Activated naive CD8-positive, alpha-beta T cell treated with anti-CD3 and anti-CD28 coated beads, Interleukin-2, amount 10 ng/mL, durations not matched to agents 7 days and 5 days (primary cell): ENCODE measurements at regions not wholly inside any gene's neighbourhood (a gene's known extent, or its start where the extent isn't known, plus 50 kb on each side); places are given as distances from the start of the nearest gene placed in this dataset.
A peak's percentile ranks its signal among the peaks of the same experiment; 100 is the strongest.
"Not testable (repeated sequence)": the region's sequence is repeated elsewhere in the genome, so short reads cannot be mapped to it uniquely, and the experiment has no call there.

Source experiments
- ATAC-seq: fragments of 150-1000 bp; cut with Tn5 transposase; one replicate; pipeline ENCODE4 v1.10.0; 2021; ENCODE audit warnings: low read depth, moderate library complexity
- POLR2A ChIA-PET: fragments of 350-600 bp; sonication (Branson Sonifier 250); formaldehyde crosslinking; loops from one replicate; lab custom pipeline; 2021; ENCODE audit warnings: antibody characterized with exemption; lab: Charles Lee
- DNase-seq: peaks from one replicate; pipeline ENCODE4 v3.0.0; 2021
- H3K27ac Mint-ChIP-seq: one replicate; pipeline ENCODE4 v1.8.0; 2022; ENCODE audit warnings: mild to moderate bottlenecking, mixed read lengths
- H3K27me3 Mint-ChIP-seq: one replicate; pipeline ENCODE4 v1.8.0; 2022; ENCODE audit warnings: mild to moderate bottlenecking, moderate library complexity, mixed read lengths
- H3K36me3 Mint-ChIP-seq: one replicate; pipeline ENCODE4 v1.8.0; 2021; ENCODE audit warnings: mild to moderate bottlenecking, mixed read lengths
- H3K4me1 Mint-ChIP-seq: one replicate; pipeline ENCODE4 v1.8.0; 2021; ENCODE audit warnings: mixed read lengths
- H3K4me3 Mint-ChIP-seq: one replicate; pipeline ENCODE4 v1.8.0; 2022; ENCODE audit warnings: mild to moderate bottlenecking, moderate library complexity, mixed read lengths
- H3K9me3 Mint-ChIP-seq: one replicate; pipeline ENCODE4 v1.8.0; 2021; ENCODE audit warnings: mixed read lengths

DNA sequence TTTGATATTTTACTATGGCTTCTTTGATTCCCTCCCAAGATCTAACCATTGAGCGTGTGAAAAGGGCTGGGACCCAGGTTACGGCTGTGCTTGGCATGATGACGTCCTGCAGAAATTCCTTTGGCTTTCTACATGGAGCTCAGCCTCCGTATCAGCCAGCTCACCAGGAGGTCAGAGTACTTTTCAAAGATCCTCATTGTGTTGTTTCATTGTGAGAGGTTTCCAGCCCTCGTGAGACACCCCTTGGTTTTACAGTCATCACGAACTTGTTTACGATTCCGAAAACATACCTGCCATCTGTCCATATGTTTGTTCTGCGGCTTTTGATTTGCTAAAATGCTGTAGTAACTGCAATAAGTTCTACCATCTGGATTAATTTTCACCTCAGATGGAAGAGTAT is 453.1 kb downstream of the TMEM121 start:
- no peak overlapping the region for H3K4me3 Mint-ChIP-seq
- DNase-seq (no peak), ATAC-seq (no peak)
- peaks cover 27% of the 10 kb centered on the region for H3K4me1 Mint-ChIP-seq
- H3K27ac Mint-ChIP-seq, result no peak overlapping the region
- POLR2A ChIA-PET, result no interaction called here
- no peaks in the 10 kb centered on the region for H3K27me3 Mint-ChIP-seq
- H3K36me3 Mint-ChIP-seq, result no peaks in the 10 kb centered on the region
- no peaks in the 10 kb centered on the region for H3K9me3 Mint-ChIP-seq

DNA sequence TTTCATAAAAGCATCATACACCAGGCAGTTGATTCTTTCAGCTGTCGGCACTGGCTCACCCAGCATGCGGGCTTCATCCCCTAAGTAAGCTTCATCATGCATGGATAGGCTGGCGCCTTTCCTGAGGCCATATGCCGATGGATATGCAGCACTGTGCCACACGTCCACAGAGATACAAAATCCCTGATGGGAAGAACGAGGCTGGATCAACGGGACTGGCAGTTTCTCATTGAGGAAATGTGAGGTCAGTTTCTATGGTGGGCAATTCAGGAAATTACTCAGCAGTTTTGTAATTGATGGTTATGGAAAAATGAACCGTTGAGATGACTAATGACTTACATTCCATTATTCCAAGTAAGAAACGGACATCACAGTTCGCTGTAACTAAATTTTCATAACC is 453.8 kb downstream of the TMEM121 start:
- POLR2A ChIA-PET, result interaction anchor here (1.6 kb wide), 1 partner anchor 25 kb away, joined by 6 read pairs; no protein-coding TSS in a partner anchor
- H3K27me3 Mint-ChIP-seq, result no peaks in the 10 kb centered on the region
- ATAC-seq (no peak), DNase-seq (no peak)
- H3K9me3 Mint-ChIP-seq, result no peaks in the 10 kb centered on the region
- no peak overlapping the region for H3K27ac Mint-ChIP-seq
- H3K4me3 Mint-ChIP-seq, result no peak overlapping the region
- peaks cover 30% of the 10 kb centered on the region for H3K4me1 Mint-ChIP-seq
- H3K36me3 Mint-ChIP-seq, result no peaks in the 10 kb centered on the region

DNA sequence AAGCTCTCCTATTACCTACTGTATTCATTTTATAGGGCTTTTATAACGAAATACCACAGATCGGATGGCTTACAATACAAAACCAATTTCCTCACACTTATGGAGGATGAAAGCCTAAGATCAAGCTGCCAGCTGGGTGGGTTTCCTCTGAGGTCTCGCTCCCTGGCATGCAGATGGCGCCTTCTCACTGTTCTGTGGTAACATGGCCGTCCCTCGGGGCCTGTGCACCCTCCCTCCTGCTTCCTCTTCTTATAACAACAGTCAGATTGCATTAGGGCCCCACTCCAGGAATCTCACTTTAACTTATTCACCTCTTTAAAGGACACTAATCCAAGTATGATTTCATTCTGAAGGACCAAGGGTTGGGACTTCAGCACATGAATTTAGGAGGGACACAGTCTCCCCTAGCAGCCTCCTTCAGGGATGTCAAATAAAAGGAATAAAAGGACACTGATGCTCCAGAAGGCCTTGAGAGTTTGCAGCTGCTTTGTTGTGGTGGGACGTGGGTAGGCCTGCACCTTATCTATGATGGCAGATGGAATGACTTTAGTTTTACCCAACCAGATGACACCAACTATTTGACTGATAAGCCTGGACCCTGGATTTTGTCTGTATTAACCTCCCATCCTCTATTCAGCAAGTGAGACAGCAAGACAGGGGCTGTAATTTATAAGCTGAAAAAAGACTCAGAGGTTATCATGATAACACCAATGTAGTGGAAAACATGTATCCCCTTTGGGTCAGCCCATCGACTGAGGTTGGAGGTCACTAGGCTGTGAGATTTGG is 455.3 kb downstream of the TMEM121 start:
- not testable (repeated sequence) for DNase-seq, H3K27me3 Mint-ChIP-seq, H3K36me3 Mint-ChIP-seq, ATAC-seq, H3K9me3 Mint-ChIP-seq
- Mint-ChIP-seq H3K4me3 (peak overlapping the region; percentile 20), H3K4me1 (peaks cover 37% of the 10 kb centered on the region), H3K27ac (peak overlapping the region; percentile 75)
- POLR2A ChIA-PET, result interaction anchor here (1.6 kb wide), 1 partner anchor 23 kb away, joined by 6 read pairs; no protein-coding TSS in a partner anchor

DNA sequence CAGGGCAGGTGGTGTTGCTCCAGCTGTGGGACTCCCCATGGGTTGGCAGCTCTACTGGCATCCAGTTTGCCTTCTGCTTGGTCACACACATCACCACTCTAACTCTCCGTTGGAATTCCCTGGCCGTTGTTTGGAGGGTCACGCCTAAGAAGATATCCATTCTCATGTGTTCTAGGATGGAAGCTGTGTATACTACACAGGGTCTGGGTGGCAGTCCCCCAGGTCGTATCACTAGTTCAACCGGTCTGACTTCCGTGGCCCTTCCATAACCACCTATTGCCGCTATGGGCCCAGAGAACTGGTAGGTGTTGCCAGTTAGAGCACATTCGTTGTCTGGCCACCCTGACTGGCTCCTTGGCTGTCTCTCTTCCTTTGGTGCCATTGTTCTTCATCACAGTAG is 456.3 kb downstream of the TMEM121 start:
- H3K27ac Mint-ChIP-seq, result peak overlapping the region; percentile 54
- H3K9me3 Mint-ChIP-seq, result no peaks in the 10 kb centered on the region
- DNase-seq (no peak), ATAC-seq (no peak)
- no peaks in the 10 kb centered on the region for H3K27me3 Mint-ChIP-seq
- POLR2A ChIA-PET, result interaction anchor here (0.6 kb wide), 1 partner anchor 32 kb away, joined by 3 read pairs; no protein-coding TSS in a partner anchor
- H3K4me3 Mint-ChIP-seq, result no peak overlapping the region
- no peaks in the 10 kb centered on the region for H3K36me3 Mint-ChIP-seq
- peaks cover 44% of the 10 kb centered on the region for H3K4me1 Mint-ChIP-seq

DNA sequence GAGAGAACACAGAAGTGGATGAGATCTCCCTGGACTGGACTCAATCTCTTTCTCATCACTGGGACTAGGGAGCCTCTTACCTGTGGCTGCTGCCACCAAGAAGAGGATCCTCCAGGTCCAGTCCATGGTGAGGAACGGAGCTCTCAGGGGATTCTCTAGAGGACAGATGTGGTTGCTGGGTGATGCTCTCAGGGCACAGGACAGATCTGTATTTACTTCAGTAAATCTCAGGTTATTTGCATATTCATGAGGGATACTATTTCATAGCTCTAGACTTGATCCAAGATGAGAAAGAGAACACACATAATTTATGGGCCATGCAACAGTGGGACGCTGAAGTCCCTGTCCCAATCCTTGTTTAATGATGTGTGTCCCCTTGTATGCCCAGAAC is 460.5 kb downstream of the TMEM121 start:
- H3K27me3 Mint-ChIP-seq, result no peaks in the 10 kb centered on the region

DNA sequence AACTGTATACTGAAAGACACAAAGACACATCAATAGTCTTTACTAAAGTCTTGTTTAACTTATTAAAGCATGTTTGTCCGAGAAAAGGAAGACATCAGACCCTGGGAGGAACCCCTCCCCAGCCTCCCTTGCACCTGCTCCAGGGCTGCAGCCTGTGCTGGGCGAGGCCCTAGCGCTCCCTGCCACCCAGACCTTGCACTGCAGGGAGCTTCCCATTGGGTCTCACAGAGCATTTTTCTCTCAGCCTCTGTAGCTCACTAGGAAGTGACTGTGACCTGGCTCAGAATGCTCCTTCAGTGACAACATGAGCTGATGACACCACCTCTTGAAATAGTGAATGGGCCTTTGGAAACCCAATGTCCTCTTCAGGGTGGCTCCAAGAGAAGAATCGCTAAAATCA is 461.2 kb downstream of the TMEM121 start:
- Mint-ChIP-seq H3K36me3 (no peaks in the 10 kb centered on the region), H3K27me3 (peaks cover 3% of the 10 kb centered on the region), H3K4me3 (peak overlapping the region; percentile 28), H3K27ac (peak overlapping the region; percentile 77), H3K4me1 (peaks cover 46% of the 10 kb centered on the region), H3K9me3 (no peaks in the 10 kb centered on the region)
- DNase-seq (no peak), ATAC-seq (no peak)
- POLR2A ChIA-PET, result no interaction called here

More for the DNA sequence above, 460.5 kb downstream of the TMEM121 start:
- no peak for DNase-seq
- POLR2A ChIA-PET, result no interaction called here
- peak overlapping the region; percentile 77 for H3K27ac Mint-ChIP-seq
- ATAC-seq, result peak; percentile 21
- peaks cover 50% of the 10 kb centered on the region for H3K4me1 Mint-ChIP-seq
- peak overlapping the region; percentile 63 for H3K4me3 Mint-ChIP-seq
- no peaks in the 10 kb centered on the region for H3K9me3 Mint-ChIP-seq
- H3K36me3 Mint-ChIP-seq, result no peaks in the 10 kb centered on the region

DNA sequence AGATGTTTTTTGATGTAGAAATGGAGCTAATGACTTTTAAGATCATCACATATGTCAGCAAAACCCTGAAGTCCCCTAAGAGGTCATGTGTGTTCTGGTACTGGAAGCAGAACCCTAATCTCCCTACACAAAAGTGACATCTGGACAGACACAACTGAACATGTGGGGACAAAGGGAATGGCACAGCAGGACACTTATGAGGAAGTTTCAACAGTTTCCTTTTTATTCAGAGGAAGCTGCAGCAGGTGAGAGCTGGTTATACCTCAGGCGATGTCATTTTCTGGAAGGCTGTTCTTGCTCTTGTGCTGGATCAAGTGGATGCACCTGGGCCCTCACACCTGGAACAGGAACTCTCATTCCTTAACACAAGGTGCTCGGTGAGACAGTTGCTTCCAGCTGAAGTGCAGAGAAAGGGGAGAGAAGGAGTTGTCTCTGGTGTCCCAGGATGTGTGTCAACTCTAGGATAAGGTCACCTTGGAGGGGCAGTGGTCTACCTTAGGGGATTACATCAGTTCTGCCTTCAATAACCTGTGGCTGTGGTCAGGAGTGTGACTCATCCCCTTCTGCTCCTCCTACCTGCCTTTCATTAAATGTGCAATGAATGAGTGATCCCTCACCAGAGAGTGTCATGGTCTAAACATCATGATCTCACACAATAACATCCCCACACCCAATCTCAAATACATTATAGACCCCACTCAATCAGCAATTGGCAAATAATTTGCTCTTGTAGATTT is 463.4 kb downstream of the TMEM121 start:
- peak overlapping the region; percentile 56 for H3K27ac Mint-ChIP-seq

DNA sequence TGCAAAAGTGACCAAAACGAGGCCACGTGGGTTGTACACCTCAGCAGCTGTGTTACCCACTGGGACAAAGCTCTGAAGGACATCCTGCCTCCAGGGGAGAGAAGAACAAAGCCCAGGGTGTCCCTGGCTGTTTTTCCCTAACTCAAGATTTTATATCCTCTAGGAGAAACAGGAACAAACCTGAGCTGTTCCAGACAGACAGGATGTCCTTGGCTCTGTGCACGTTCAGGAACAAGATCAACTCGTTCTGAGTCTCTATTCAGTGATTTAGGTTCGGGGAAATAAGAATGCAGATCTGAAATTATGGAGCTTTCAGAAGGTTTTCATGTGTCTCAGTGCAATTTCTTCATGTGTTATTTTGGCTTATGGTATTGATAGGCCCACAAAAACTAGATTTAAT is 465.3 kb downstream of the TMEM121 start:
- H3K36me3 Mint-ChIP-seq, H3K9me3 Mint-ChIP-seq, H3K4me3 Mint-ChIP-seq, DNase-seq, H3K27me3 Mint-ChIP-seq, ATAC-seq, H3K27ac Mint-ChIP-seq, POLR2A ChIA-PET: not testable (repeated sequence)
- H3K4me1 Mint-ChIP-seq, result peaks cover 45% of the 10 kb centered on the region

More for the DNA sequence above, 463.4 kb downstream of the TMEM121 start:
- Mint-ChIP-seq H3K4me3 (no peak overlapping the region), H3K4me1 (peaks cover 51% of the 10 kb centered on the region), H3K9me3 (no peaks in the 10 kb centered on the region), H3K27me3 (peaks cover 3% of the 10 kb centered on the region), H3K36me3 (no peaks in the 10 kb centered on the region)
- POLR2A ChIA-PET, result no interaction called here
- DNase-seq, result no peak
- ATAC-seq, result peak; percentile 66

DNA sequence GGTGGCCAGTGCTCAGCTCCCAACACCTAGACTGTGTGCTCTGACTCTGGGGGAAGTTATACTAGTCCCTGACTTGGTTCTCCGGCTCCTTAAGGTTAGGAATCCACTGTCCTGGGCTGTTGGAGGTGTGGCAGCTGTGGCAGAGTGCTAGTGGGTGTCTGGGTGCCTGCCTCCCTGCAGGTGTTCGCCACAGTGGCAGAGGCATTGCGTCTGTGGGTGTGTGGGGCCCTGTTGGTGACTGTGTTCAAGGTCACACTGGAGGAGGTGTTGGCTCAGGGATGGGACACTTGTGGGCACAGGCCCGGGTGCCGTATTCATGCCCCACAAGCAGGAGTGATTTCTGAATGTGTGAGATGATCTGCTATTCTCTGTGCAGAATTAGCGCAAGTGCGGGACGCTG is 467.4 kb downstream of the TMEM121 start:
- Mint-ChIP-seq H3K27ac (peak overlapping the region; percentile 7), H3K9me3 (no peaks in the 10 kb centered on the region), H3K4me3 (peak overlapping the region; percentile 22), H3K4me1 (peaks cover 39% of the 10 kb centered on the region), H3K27me3 (peaks cover 3% of the 10 kb centered on the region), H3K36me3 (no peaks in the 10 kb centered on the region)
- no peak for DNase-seq
- POLR2A ChIA-PET, result no interaction called here
- ATAC-seq, result no peak

DNA sequence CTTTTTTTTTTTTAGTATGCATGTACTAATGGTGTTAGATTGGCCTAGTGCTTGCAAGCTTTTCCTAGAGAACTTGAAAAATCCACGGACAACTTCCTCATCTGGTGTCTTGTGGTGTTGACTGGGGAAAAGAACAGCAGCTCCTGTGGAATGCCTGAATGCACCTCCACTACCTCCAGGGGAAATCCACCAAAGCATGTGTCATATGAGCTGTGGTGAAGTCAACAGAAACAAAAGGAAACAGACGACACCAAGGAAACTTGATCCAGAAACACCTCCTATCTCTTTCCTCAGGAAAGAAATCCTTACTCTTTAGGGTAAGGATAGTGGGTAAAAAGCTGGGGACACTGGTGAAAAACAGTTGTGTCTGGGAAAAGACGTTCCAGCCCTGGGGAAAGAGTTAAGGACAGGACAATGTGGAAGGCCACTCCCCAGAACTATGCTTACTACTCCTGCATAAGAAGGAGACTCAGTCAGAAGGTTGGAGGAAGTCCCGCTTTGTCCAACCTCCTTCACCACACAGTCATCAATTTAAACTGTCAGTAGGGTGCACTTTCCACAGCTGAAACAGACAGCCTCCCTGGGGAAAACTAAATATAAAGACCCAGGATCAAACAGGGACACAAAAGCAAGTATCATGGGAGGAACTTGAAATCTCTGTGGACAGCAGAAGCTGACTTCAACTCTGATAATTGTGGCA is 468.8 kb downstream of the TMEM121 start:
- H3K27ac Mint-ChIP-seq, H3K36me3 Mint-ChIP-seq, DNase-seq, H3K27me3 Mint-ChIP-seq, POLR2A ChIA-PET, H3K4me3 Mint-ChIP-seq, ATAC-seq, H3K9me3 Mint-ChIP-seq: not testable (repeated sequence)
- peaks cover 33% of the 10 kb centered on the region for H3K4me1 Mint-ChIP-seq

DNA sequence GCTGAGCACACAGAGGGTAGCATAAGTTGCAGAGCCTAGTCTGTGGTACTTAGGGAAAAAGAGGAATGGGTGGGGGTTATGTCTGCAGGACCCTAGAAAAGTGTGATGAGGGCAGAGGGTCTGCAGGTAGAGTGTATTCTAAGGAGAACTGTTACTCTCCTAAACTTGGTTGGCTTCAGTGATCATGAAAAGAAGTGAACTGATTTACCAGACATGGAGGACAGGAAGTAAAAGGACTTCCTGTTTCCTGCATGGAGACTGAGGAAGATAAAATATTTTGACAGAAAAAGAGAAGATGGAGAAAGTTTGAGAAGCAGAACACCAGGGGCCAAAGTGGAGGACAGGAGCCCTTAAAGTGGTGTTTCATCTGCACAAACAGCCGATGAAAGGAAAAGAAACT is 472.2 kb downstream of the TMEM121 start:
- DNase-seq, POLR2A ChIA-PET, H3K36me3 Mint-ChIP-seq, ATAC-seq, H3K27me3 Mint-ChIP-seq, H3K9me3 Mint-ChIP-seq: not testable (repeated sequence)
- peak overlapping the region; percentile 55 for H3K4me3 Mint-ChIP-seq
- peak overlapping the region; percentile 89 for H3K27ac Mint-ChIP-seq
- H3K4me1 Mint-ChIP-seq, result peaks cover 39% of the 10 kb centered on the region

DNA sequence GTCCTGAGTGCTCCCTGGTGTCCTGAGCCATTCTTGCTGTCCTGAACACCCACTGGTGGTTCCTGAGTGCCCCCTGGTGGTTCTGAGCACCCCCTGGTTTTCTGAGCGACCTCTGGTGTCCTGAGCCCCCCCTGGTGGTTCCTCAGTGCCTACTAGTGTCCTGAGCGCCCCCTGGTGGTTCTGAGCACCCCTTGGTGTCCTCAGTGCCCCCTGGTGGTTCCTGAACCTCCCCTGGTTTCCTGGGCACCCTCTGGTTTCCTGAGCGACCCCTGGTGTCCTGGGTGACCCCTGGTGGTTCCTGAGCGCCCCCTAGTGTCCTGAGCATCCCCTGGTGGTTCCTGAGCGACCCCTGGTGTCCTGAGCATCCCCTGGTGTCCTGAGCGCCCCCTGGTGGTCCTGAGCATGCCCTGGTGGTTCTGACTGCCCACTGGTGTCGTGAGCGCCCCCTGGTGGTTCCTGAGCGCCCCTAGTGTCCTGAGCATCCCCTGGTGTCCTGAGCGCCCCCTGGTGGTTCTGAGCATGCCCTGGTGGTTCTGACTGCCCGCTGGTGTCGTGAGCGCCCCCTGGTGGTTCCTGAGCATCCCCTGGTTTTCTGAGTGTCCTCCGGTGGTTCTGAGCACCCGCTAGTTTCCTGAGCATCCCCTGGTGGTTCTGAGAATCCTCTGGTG is 473.1 kb downstream of the TMEM121 start:
- peak overlapping the region; percentile 15 for H3K4me3 Mint-ChIP-seq
- H3K9me3 Mint-ChIP-seq, result no peaks in the 10 kb centered on the region
- no peaks in the 10 kb centered on the region for H3K36me3 Mint-ChIP-seq
- ATAC-seq, result peak; percentile 74
- POLR2A ChIA-PET, result no interaction called here
- peak; percentile 76 for DNase-seq
- peaks cover 31% of the 10 kb centered on the region for H3K4me1 Mint-ChIP-seq
- H3K27me3 Mint-ChIP-seq, result no peaks in the 10 kb centered on the region
- H3K27ac Mint-ChIP-seq, result peak overlapping the region; percentile 89

DNA sequence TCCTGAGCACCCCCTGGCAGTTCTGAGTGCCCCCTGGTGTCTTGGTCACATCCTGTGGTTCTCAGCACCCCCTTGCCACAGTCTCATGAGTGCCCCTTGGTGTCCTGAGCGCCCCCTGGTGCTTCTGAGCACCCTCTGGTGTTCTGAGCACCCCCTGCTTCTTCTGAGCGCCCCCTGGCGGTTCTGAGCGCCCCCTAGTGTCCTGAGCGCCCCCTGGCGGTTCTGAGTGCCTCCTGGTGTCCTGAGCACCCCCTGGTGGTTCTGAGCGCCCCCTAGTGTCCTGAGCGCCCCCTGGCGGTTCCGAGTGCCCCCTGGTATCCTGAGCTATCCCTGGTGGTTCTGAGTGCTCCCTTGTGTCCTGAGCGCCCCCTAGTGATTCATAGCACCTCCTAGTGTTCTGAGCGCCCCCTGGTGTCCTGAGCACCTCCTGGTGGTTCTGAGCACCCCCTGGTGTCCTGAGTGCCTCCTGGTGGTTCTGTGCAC is 473.7 kb downstream of the TMEM121 start:
- H3K4me3 Mint-ChIP-seq, H3K27me3 Mint-ChIP-seq, H3K36me3 Mint-ChIP-seq, POLR2A ChIA-PET, H3K9me3 Mint-ChIP-seq: not testable (repeated sequence)
- peak; percentile 12 for ATAC-seq
- DNase-seq, result peak; percentile 55
- H3K27ac Mint-ChIP-seq, result peak overlapping the region; percentile 89
- peaks cover 31% of the 10 kb centered on the region for H3K4me1 Mint-ChIP-seq
